ENCODE measurements at regions not wholly inside any gene's neighbourhood (a gene's known extent, or its start where the extent isn't known, plus 50 kb on each side); places are given as distances from the start of the nearest gene placed in this dataset.

GRCh38 chr12:46676396-46676795 lies 149.4 kb downstream of the SLC38A4 start:
- no peak overlapping the region for H3K4me2 ChIP-seq
- no peak for DNase-seq (ENCODE audit: low read depth in 1 of 2, low spot score in 1 of 2)
- TF ChIP-seq HOXA7 (CRISPR knock-in tag; IDR thresholded peaks at IDR 0.05): no peak
- TF ChIP-seq TP53 (CRISPR knock-in tag; IDR thresholded peaks at IDR 0.05): no peak
- no peak for TF ChIP-seq HEYL (CRISPR knock-in tag; IDR thresholded peaks at IDR 0.05)
- no peak for TF ChIP-seq ZSCAN20 (CRISPR knock-in tag; IDR thresholded peaks at IDR 0.05)
- TF ChIP-seq NPAS2 (CRISPR knock-in tag; IDR thresholded peaks at IDR 0.05; ENCODE audit: borderline replicate concordance): no peak
- no peak for TF ChIP-seq CBX8 (IDR thresholded peaks at IDR 0.05)
- TF ChIP-seq EP300 (IDR thresholded peaks at IDR 0.05): no peak
- no peak for TF ChIP-seq RCOR1 (IDR thresholded peaks at IDR 0.05; ENCODE audit: low read depth, low read length)
- TF ChIP-seq GATA3 (IDR thresholded peaks at IDR 0.05; ENCODE audit: borderline replicate concordance): no peak
- TF ChIP-seq EHF (CRISPR knock-in tag; IDR thresholded peaks at IDR 0.05): no peak
- TF ChIP-seq SMC3 (IDR thresholded peaks at IDR 0.05): no peak
- no peak for TF ChIP-seq HDAC2 (IDR thresholded peaks at IDR 0.05)
- peak overlapping the region; percentile 58 to 69; a peak in 5 of 6 replicates for H3K27ac ChIP-seq
- ChIA-PET CTCF (interaction anchor here (0.9 to 2.6 kb wide), 15 partner anchors 7 to 551 kb away, joined by 3 to 12 read pairs (median 4); no protein-coding TSS in a partner anchor), POLR2A (interaction anchor here (1.6 kb wide), 1 partner anchor 305 kb away, joined by 5 read pairs; no protein-coding TSS in a partner anchor)
- no peak for ATAC-seq
- 67% methylated on average over 1 of the region's 1 CpG for WGBS (ENCODE audit: missing lambda C conversion rate)
- no peak overlapping the region for H3K4me3 ChIP-seq
- no peaks in the 10 kb centered on the region for H3K9me3 ChIP-seq
- no peak for FAIRE-seq
- peaks cover 38% of the 10 kb centered on the region for H3K4me1 ChIP-seq

GRCh38 chr12:46675736-46676135 lies 150.1 kb downstream of the SLC38A4 start:
- ChIA-PET POLR2A (interaction anchor here (1.6 kb wide), 1 partner anchor 304 kb away, joined by 5 read pairs; no protein-coding TSS in a partner anchor), CTCF (interaction anchor here (0.6 to 2.6 kb wide), 13 partner anchors 71 to 858 kb away, joined by 3 to 11 read pairs (median 3); partner anchors contain the start of gene SLC38A2)
- 72% methylated on average over 11 of the region's 11 CpGs for WGBS (ENCODE audit: missing lambda C conversion rate)
- Histone ChIP-seq H3K4me3 (no peak overlapping the region), H3K9me3 (no peaks in the 10 kb centered on the region), H3K4me1 (peaks cover 38% of the 10 kb centered on the region), H3K27ac (peak overlapping the region; percentile 50 to 69; a peak in 4 of 6 replicates), H3K4me2 (no peak overlapping the region)
- ATAC-seq (no peak; a peak in 1 of 6 replicates), DNase-seq (ENCODE audit: low read depth in 1 of 2, low spot score in 1 of 2) (peak in 1 of 2 experiments; percentile 33), FAIRE-seq (no peak)
- TF ChIP-seq MAZ (IDR thresholded peaks at IDR 0.05; ENCODE audit: borderline replicate concordance, low read depth, low read length) (no peak), HOXB5 (CRISPR knock-in tag; IDR thresholded peaks at IDR 0.05) (no peak), ESRRA (IDR thresholded peaks at IDR 0.05; ENCODE audit: borderline replicate concordance, low read length) (no peak), BCL3 (IDR thresholded peaks at IDR 0.05) (no peak), RAD21 (conservative IDR thresholded peaks at IDR 0.05 in 1 of 2, IDR thresholded peaks at IDR 0.05 in 1 of 2) (peak; percentile 47 to 49; a peak in 4 of 5 replicates), EHF (CRISPR knock-in tag; IDR thresholded peaks at IDR 0.05) (no peak), SMC3 (IDR thresholded peaks at IDR 0.05) (peak; percentile 74), MAFK (IDR thresholded peaks at IDR 0.05; ENCODE audit: partially characterized antibody) (no peak), HOXB13 (CRISPR knock-in tag; IDR thresholded peaks at IDR 0.05; ENCODE audit: low read depth) (no peak), HOXA7 (CRISPR knock-in tag; IDR thresholded peaks at IDR 0.05) (no peak), REST (IDR thresholded peaks at IDR 0.05) (no peak), ZNF302 (CRISPR knock-in tag; IDR thresholded peaks at IDR 0.05) (no peak), CTCF (IDR thresholded peaks at IDR 0.05) (peak; percentile 54)

All from A549 (cell line).